ENCODE measurements at regions not wholly inside any gene's neighbourhood (a gene's known extent, or its start where the extent isn't known, plus 50 kb on each side); places are given as distances from the start of the nearest gene placed in this dataset.

GRCh38 chr11:70637949-70638583 is 239.7 kb downstream of the CTTN start (continued):
- TF ChIP-seq ZNF570 (CRISPR knock-in tag; IDR thresholded peaks at IDR 0.05; ENCODE audit: borderline replicate concordance): no peak
- no peak for TF ChIP-seq ZNF83 (CRISPR knock-in tag; IDR thresholded peaks at IDR 0.05; ENCODE audit: borderline replicate concordance)
- TF ChIP-seq LCORL (IDR thresholded peaks at IDR 0.05): no peak
- TF ChIP-seq LCORL (CRISPR knock-in tag; IDR thresholded peaks at IDR 0.05): no peak
- no peak for TF ChIP-seq ZNF460 (CRISPR knock-in tag; IDR thresholded peaks at IDR 0.05; ENCODE audit: borderline replicate concordance)
- TF ChIP-seq MED1 (CRISPR knock-in tag; IDR thresholded peaks at IDR 0.05): peak; percentile 76
- TF ChIP-seq TOE1 (CRISPR knock-in tag; IDR thresholded peaks at IDR 0.05): no peak
- TF ChIP-seq ZNF770 (CRISPR knock-in tag; IDR thresholded peaks at IDR 0.05): no peak
- no peak for TF ChIP-seq ZNF20 (CRISPR knock-in tag; IDR thresholded peaks at IDR 0.05)
- no peak for TF ChIP-seq USF2 (IDR thresholded peaks at IDR 0.05; ENCODE audit: low read depth, low read length)
- no peak for TF ChIP-seq USF2 (CRISPR knock-in tag; IDR thresholded peaks at IDR 0.05; ENCODE audit: borderline replicate concordance)
- no peak for TF ChIP-seq NFYB (CRISPR knock-in tag; IDR thresholded peaks at IDR 0.05)
- no peak for TF ChIP-seq ELF4 (CRISPR knock-in tag; IDR thresholded peaks at IDR 0.05; ENCODE audit: borderline replicate concordance)
- TF ChIP-seq PRDM4 (CRISPR knock-in tag; IDR thresholded peaks at IDR 0.05; ENCODE audit: borderline replicate concordance): no peak
- no peak for TF ChIP-seq ZFAT (CRISPR knock-in tag; conservative IDR thresholded peaks at IDR 0.05)
- no peak for TF ChIP-seq ZBTB34 (CRISPR knock-in tag; IDR thresholded peaks at IDR 0.05)
- peak; percentile 61; the same call in 1 of the 2 replicates for TF ChIP-seq UBTF (CRISPR knock-in tag; IDR thresholded peaks at IDR 0.05)
- TF ChIP-seq JDP2 (CRISPR knock-in tag; IDR thresholded peaks at IDR 0.05; ENCODE audit: borderline replicate concordance): no peak
- TF ChIP-seq GABPB1 (CRISPR knock-in tag; IDR thresholded peaks at IDR 0.05): peak; percentile 50
- peak; percentile 66 for TF ChIP-seq HDAC2 (CRISPR knock-in tag; IDR thresholded peaks at IDR 0.05)
